Nephron progenitor cell (in vitro differentiated cells): ENCODE measurements at regions not wholly inside any gene's neighbourhood (a gene's known extent, or its start where the extent isn't known, plus 50 kb on each side); places are given as distances from the start of the nearest gene placed in this dataset.

ENCODE experiments used
- DNase-seq: peaks from one replicate; pipeline ENCODE4 v3.0.0; 2021
- H3K27ac Mint-ChIP-seq: 2 replicates; pipeline ENCODE4 v1.8.0; 2021; ENCODE audit warnings: mild to moderate bottlenecking, moderate library complexity, mixed read lengths
- H3K27me3 Mint-ChIP-seq: 2 replicates; pipeline ENCODE4 v1.8.0; 2021; ENCODE audit warnings: mild to moderate bottlenecking, low read depth, mixed read lengths; ENCODE audit not compliant: poor library complexity
- H3K36me3 Mint-ChIP-seq: 2 replicates; pipeline ENCODE4 v1.8.0; 2021; ENCODE audit warnings: low read depth, mixed read lengths
- H3K4me1 Mint-ChIP-seq: 2 replicates; pipeline ENCODE4 v1.8.0; 2021; ENCODE audit warnings: mixed read lengths
- H3K4me3 Mint-ChIP-seq: 2 replicates; pipeline ENCODE4 v1.8.0; 2021; ENCODE audit warnings: mild to moderate bottlenecking, moderate library complexity, mixed read lengths
- H3K9me3 Mint-ChIP-seq: 2 replicates; pipeline ENCODE4 v1.8.0; 2021; ENCODE audit warnings: mild to moderate bottlenecking, moderate library complexity, mixed read lengths
- CTCF ChIP-seq: fragments of 200-600 bp; sonication (generic); IDR thresholded peaks from 2 replicates; pipeline ENCODE4 v1.5.0; 2021; ENCODE audit warnings: antibody characterized with exemption

DNA sequence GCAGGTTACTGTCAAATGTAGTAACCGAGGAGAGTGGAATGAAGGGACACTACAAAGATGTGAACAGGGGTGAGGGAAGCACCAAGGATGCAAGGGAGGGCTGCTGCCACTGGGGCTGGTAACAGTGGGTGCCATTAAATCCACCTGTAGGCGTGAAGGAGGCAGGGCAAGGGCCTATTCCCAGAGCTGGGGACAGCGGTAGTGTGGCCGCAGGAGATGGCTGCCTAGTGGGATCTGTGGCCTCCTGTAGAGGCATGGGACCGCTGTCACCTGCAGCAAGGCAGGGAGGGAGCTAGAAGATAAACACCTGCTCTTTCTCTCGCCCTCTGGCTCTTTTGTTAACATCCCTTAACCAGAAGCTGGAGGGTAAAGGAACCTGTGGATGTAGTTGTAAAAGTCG is 80.5 kb upstream of the CNIH3 start:
- H3K36me3 Mint-ChIP-seq = no peaks in the 10 kb centered on the region
- no peaks in the 10 kb centered on the region for H3K9me3 Mint-ChIP-seq
- no peak for DNase-seq
- no peak overlapping the region for H3K27ac Mint-ChIP-seq
- peaks cover 2% of the 10 kb centered on the region for H3K27me3 Mint-ChIP-seq
- no peak overlapping the region for H3K4me3 Mint-ChIP-seq
- H3K4me1 Mint-ChIP-seq = no peaks in the 10 kb centered on the region
- TF ChIP-seq CTCF = no peak

DNA sequence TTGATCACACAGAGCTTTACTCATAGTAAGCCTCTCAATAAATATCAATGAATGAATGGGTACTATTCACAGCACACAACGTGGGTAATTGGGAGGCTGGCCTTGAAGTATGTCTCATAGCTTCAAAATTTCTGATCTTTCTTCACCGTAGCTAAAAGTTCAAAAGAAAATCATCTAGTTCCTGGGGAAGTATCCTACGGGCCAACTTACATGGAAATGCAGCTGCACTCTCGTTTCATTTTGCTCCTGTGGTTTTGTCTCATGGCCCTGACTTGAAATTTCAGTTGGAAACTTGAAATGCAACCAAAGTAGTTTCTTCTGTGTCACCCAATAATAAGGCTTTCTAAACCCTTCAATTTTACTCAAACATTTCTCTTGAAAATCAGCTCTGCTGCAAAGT is 76.1 kb upstream of the CNIH3 start:
- H3K4me3 Mint-ChIP-seq = no peak overlapping the region
- no peak overlapping the region for H3K27ac Mint-ChIP-seq
- no peaks in the 10 kb centered on the region for H3K9me3 Mint-ChIP-seq
- H3K36me3 Mint-ChIP-seq = no peaks in the 10 kb centered on the region
- H3K27me3 Mint-ChIP-seq = no peaks in the 10 kb centered on the region
- H3K4me1 Mint-ChIP-seq = peaks cover 9% of the 10 kb centered on the region
- no peak for DNase-seq
- TF ChIP-seq CTCF = no peak

DNA sequence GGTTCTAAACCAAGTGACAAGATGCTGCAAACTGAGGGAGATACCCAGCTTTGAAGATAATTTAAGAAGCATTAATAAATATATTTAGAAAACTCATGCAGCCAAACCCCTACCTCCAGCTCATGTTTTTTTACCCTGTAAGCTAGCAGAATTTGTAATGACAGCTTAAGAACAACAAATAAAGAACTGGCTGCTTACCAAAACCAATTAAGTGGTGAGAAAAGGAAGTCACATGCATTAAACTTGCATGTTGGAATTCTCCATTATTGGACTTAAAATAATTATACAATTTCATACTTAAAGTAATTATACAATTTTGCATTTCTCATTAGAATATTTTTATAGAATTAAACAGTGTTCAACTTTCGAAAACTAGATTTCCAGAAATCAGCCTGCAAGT is 75.6 kb upstream of the CNIH3 start:
- Mint-ChIP-seq H3K4me3 (no peak overlapping the region), H3K9me3 (no peaks in the 10 kb centered on the region), H3K27ac (no peak overlapping the region), H3K4me1 (peaks cover 9% of the 10 kb centered on the region), H3K36me3 (no peaks in the 10 kb centered on the region), H3K27me3 (no peaks in the 10 kb centered on the region)
- no peak for DNase-seq
- TF ChIP-seq CTCF = no peak

DNA sequence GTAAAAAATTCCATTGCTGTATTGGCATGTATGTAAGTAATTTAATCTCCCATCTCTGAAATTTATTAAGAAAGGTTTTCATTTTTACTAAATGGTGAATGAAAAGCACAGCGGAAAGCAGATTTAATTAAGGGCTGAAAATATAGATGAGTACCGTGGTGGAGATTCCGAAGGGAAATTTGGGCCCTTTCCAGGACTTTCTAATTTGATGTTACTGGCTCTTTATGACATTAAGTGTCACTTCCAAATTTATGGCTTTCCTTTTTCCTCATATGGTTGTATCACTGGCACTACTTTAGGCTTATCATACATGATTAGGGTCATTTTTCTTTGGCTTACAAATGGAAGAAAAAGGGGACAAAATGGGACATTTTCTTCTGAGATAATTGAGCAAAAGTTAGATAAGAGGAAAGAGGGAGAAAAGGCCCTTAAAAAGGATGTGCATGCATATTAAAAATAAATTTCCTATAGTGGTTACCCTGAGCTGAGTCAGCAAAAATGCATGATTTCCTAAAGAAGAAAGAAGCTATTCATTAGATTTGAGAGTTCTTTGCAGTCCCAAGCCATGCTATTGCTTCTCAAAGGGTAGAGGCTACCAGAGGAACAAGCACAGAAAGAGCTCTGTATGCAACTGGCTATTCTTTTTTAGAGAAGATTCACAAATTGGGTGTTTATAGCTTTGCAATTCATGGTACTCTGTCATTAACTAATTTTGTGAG is 74.9 kb upstream of the CNIH3 start:
- H3K9me3 Mint-ChIP-seq = peaks cover 3% of the 10 kb centered on the region
- no peak for DNase-seq
- H3K4me1 Mint-ChIP-seq = peaks cover 9% of the 10 kb centered on the region
- TF ChIP-seq CTCF = no peak
- peaks cover 2% of the 10 kb centered on the region for H3K36me3 Mint-ChIP-seq
- no peak overlapping the region for H3K27ac Mint-ChIP-seq
- H3K4me3 Mint-ChIP-seq = no peak overlapping the region
- no peaks in the 10 kb centered on the region for H3K27me3 Mint-ChIP-seq

GRCh38 chr1:224541901-224542630 is 74.1 kb upstream of the CNIH3 start:
- DNase-seq = no peak
- H3K27ac Mint-ChIP-seq = no peak overlapping the region
- peaks cover 4% of the 10 kb centered on the region for H3K36me3 Mint-ChIP-seq
- H3K27me3 Mint-ChIP-seq = no peaks in the 10 kb centered on the region
- H3K9me3 Mint-ChIP-seq = peaks cover 3% of the 10 kb centered on the region
- peaks cover 9% of the 10 kb centered on the region for H3K4me1 Mint-ChIP-seq
- H3K4me3 Mint-ChIP-seq = no peak overlapping the region
- no peak for TF ChIP-seq CTCF
